SH-SY5Y (cell line): ENCODE measurements at regions not wholly inside any gene's neighbourhood (a gene's known extent, or its start where the extent isn't known, plus 50 kb on each side); places are given as distances from the start of the nearest gene placed in this dataset.

Source experiments
- GATA2 ChIP-seq: IDR thresholded peaks from 2 replicates; pipeline ENCODE4 v1.6.1; 2011; ENCODE audit warnings: mild to moderate bottlenecking, low read depth, low read length
- GATA3 ChIP-seq: IDR thresholded peaks from 2 replicates; pipeline ENCODE4 v1.6.1; 2011; ENCODE audit warnings: low read depth, mild to moderate bottlenecking, low read length, moderate library complexity

- TF ChIP-seq GATA3 (no peak), GATA2 (no peak)
Observed at GRCh38 chr7:106426803-106427202, 142.0 kb upstream of the NAMPT start.
